ENCODE measurements at regions not wholly inside any gene's neighbourhood (a gene's known extent, or its start where the extent isn't known, plus 50 kb on each side); places are given as distances from the start of the nearest gene placed in this dataset.

GRCh38 chr5:165781738-165782137 lies 2276.3 kb downstream of the MAT2B start:
- Histone ChIP-seq H3K36me3 (ENCODE audit: low read depth) (no peaks in the 10 kb centered on the region), H3K27ac (ENCODE audit: poor library complexity, severe bottlenecking) (no peak overlapping the region), H3K9me3 (ENCODE audit: severe bottlenecking) (no peaks in the 10 kb centered on the region), H3K4me3 (ENCODE audit: severe bottlenecking) (no peak overlapping the region), H3K4me1 (ENCODE audit: insufficient read depth, poor library complexity, severe bottlenecking) (no peaks in the 10 kb centered on the region), H3K27me3 (ENCODE audit: insufficient read depth, poor library complexity, severe bottlenecking) (no peaks in the 10 kb centered on the region)
- TF ChIP-seq CTCF (IDR thresholded peaks at IDR 0.05; ENCODE audit: poor library complexity, severe bottlenecking) = no peak
- ATAC-seq (ENCODE audit: low read depth) (no peak), DNase-seq (ENCODE audit: low spot score) (no peak)

- ATAC-seq (ENCODE audit: low read depth) (no peak), DNase-seq (ENCODE audit: low spot score) (no peak)
- Histone ChIP-seq H3K4me1 (ENCODE audit: insufficient read depth, poor library complexity, severe bottlenecking) (no peaks in the 10 kb centered on the region), H3K4me3 (ENCODE audit: severe bottlenecking) (no peak overlapping the region), H3K27me3 (ENCODE audit: insufficient read depth, poor library complexity, severe bottlenecking) (no peaks in the 10 kb centered on the region), H3K27ac (ENCODE audit: poor library complexity, severe bottlenecking) (no peak overlapping the region), H3K36me3 (ENCODE audit: low read depth) (no peaks in the 10 kb centered on the region), H3K9me3 (ENCODE audit: severe bottlenecking) (no peaks in the 10 kb centered on the region)
- no peak for TF ChIP-seq CTCF (IDR thresholded peaks at IDR 0.05; ENCODE audit: poor library complexity, severe bottlenecking)
These were observed 2277.6 kb downstream of the MAT2B start for GRCh38 chr5:165783024-165783423.

GRCh38 chr5:165786073-165786472 lies 2280.7 kb downstream of the MAT2B start:
- TF ChIP-seq CTCF (IDR thresholded peaks at IDR 0.05; ENCODE audit: poor library complexity, severe bottlenecking) = no peak
- Histone ChIP-seq H3K4me1 (ENCODE audit: insufficient read depth, poor library complexity, severe bottlenecking) (no peaks in the 10 kb centered on the region), H3K27me3 (ENCODE audit: insufficient read depth, poor library complexity, severe bottlenecking) (peaks cover 3% of the 10 kb centered on the region), H3K36me3 (ENCODE audit: low read depth) (no peaks in the 10 kb centered on the region), H3K27ac (ENCODE audit: poor library complexity, severe bottlenecking) (no peak overlapping the region), H3K9me3 (ENCODE audit: severe bottlenecking) (no peaks in the 10 kb centered on the region), H3K4me3 (ENCODE audit: severe bottlenecking) (no peak overlapping the region)
- ATAC-seq (ENCODE audit: low read depth) (no peak), DNase-seq (ENCODE audit: low spot score) (no peak)

GRCh38 chr5:165795073-165795472 lies 2289.7 kb downstream of the MAT2B start:
- no peak for TF ChIP-seq CTCF (IDR thresholded peaks at IDR 0.05; ENCODE audit: poor library complexity, severe bottlenecking)
- Histone ChIP-seq H3K36me3 (ENCODE audit: low read depth) (no peaks in the 10 kb centered on the region), H3K9me3 (ENCODE audit: severe bottlenecking) (no peaks in the 10 kb centered on the region), H3K27me3 (ENCODE audit: insufficient read depth, poor library complexity, severe bottlenecking) (peaks cover 3% of the 10 kb centered on the region), H3K27ac (ENCODE audit: poor library complexity, severe bottlenecking) (no peak overlapping the region), H3K4me1 (ENCODE audit: insufficient read depth, poor library complexity, severe bottlenecking) (no peaks in the 10 kb centered on the region), H3K4me3 (ENCODE audit: severe bottlenecking) (no peak overlapping the region)
- no peak for DNase-seq (ENCODE audit: low spot score)
- ATAC-seq (ENCODE audit: low read depth) = no peak

- DNase-seq (ENCODE audit: low spot score) (no peak), ATAC-seq (ENCODE audit: low read depth) (no peak; the same call in 2 of the 3 replicates)
- no peak for TF ChIP-seq CTCF (IDR thresholded peaks at IDR 0.05; ENCODE audit: poor library complexity, severe bottlenecking)
- Histone ChIP-seq H3K27me3 (ENCODE audit: insufficient read depth, poor library complexity, severe bottlenecking) (peaks cover 5% of the 10 kb centered on the region), H3K27ac (ENCODE audit: poor library complexity, severe bottlenecking) (no peak overlapping the region), H3K36me3 (ENCODE audit: low read depth) (no peaks in the 10 kb centered on the region), H3K4me1 (ENCODE audit: insufficient read depth, poor library complexity, severe bottlenecking) (no peaks in the 10 kb centered on the region), H3K9me3 (ENCODE audit: severe bottlenecking) (peaks cover 2% of the 10 kb centered on the region), H3K4me3 (ENCODE audit: severe bottlenecking) (no peak overlapping the region)
These were observed 2300.3 kb downstream of the MAT2B start for GRCh38 chr5:165805756-165806155.
